Uterus (tissue), 3 donors: ENCODE measurements at regions not wholly inside any gene's neighbourhood (a gene's known extent, or its start where the extent isn't known, plus 50 kb on each side); places are given as distances from the start of the nearest gene placed in this dataset.

Experiments used
- DNase-seq, 2 donors: peaks; one replicate each; pipeline ENCODE4 v3.0.0-alpha.2; 2019 to 2020
- H3K27ac ChIP-seq, 2 donors: fragments of 200-600 bp; sonication (generic); 1 replicate in 1 of 2; 2 replicates in 1 of 2; pipeline ENCODE4 v1.5.1; 2016 to 2018
- H3K27me3 ChIP-seq, 2 donors: fragments of 200-600 bp; sonication (generic); one replicate each; pipeline ENCODE4 v1.5.1; 2018 to 2019; ENCODE audit warnings: control low read depth in 1 of 2
- H3K36me3 ChIP-seq, 2 donors: fragments of 200-600 bp; sonication (generic); one replicate each; pipeline ENCODE4 v1.5.1; 2019; ENCODE audit warnings: control low read depth in 1 of 2
- H3K4me1 ChIP-seq, 2 donors: fragments of 200-600 bp; sonication (generic); one replicate each; pipeline ENCODE4 v1.5.1; 2018 to 2019; ENCODE audit warnings: control low read depth in 1 of 2
- H3K4me3 ChIP-seq, 2 donors: fragments of 200-600 bp; sonication (generic); 1 replicate in 1 of 2; 2 replicates in 1 of 2; pipeline ENCODE4 v1.5.1; 2018 to 2019; ENCODE audit warnings: mild to moderate bottlenecking in 1 of 2
- H3K9me3 ChIP-seq, 2 donors: fragments of 200-600 bp; sonication (generic); one replicate each; pipeline ENCODE4 v1.5.1; 2019; ENCODE audit warnings: control low read depth in 1 of 2
- POLR2A ChIP-seq, 2 donors: fragments of 450-650 bp; IDR thresholded peaks; one replicate each; pipeline ENCODE4 v1.6.1; 2016; ENCODE audit warnings: antibody characterized with exemption in 2 of 2, mild to moderate bottlenecking in 1 of 2, moderate library complexity in 1 of 2
- intact Hi-C: fragments of 100-400 bp; cut with DNase I; formaldehyde crosslinking; loops from one replicate; pipeline ENCODE4 v1.15.1; 2023; ENCODE audit warnings: low total_unique reads
- TF ChIP-seq, protein P1 (sequence below), 4 experiments: fragments of 200-600 bp in 2 of 4; fragments of 450-650 bp in 2 of 4; sonication (generic) in 2 of 4; IDR thresholded peaks; one replicate each; pipeline ENCODE4 v1.5.1; 2016 to 2019; ENCODE audit warnings: antibody characterized with exemption in 4 of 4, mild to moderate bottlenecking in 2 of 4, moderate library complexity in 1 of 4
- donor health status: DM: yes; HTN: yes; CAD: no.

DNA sequence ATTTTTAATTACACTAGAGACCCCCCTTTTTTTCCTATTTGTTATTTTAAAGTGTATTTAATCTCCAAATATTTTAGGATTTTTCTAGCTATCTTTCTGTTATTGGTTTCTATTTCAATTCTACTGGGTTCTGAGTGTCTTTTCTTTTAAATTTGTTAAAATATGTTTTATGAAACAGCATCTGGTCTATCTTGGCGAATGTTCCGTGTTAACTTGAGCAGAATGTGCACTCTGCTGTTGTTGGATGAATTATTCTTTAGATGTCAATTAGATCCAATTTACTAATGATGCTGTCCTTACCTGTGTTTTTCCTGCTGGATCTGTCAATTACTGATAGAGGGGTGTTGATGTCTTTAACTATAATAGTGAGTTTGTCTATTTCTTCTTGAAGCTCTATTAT, 462.0 kb upstream of the CNTN3 start:
- H3K36me3 ChIP-seq, result no peaks in the 10 kb centered on the region

GRCh38 chr3:75078290-75078689, 463.8 kb upstream of the CNTN3 start:
- intact Hi-C loops, result no loop called here
- no peaks in the 10 kb centered on the region for H3K4me1 ChIP-seq
- H3K27me3 ChIP-seq, result no peaks in the 10 kb centered on the region
- no peak for TF ChIP-seq POLR2A (IDR thresholded peaks at IDR 0.05)
- TF ChIP-seq, protein P1, sequence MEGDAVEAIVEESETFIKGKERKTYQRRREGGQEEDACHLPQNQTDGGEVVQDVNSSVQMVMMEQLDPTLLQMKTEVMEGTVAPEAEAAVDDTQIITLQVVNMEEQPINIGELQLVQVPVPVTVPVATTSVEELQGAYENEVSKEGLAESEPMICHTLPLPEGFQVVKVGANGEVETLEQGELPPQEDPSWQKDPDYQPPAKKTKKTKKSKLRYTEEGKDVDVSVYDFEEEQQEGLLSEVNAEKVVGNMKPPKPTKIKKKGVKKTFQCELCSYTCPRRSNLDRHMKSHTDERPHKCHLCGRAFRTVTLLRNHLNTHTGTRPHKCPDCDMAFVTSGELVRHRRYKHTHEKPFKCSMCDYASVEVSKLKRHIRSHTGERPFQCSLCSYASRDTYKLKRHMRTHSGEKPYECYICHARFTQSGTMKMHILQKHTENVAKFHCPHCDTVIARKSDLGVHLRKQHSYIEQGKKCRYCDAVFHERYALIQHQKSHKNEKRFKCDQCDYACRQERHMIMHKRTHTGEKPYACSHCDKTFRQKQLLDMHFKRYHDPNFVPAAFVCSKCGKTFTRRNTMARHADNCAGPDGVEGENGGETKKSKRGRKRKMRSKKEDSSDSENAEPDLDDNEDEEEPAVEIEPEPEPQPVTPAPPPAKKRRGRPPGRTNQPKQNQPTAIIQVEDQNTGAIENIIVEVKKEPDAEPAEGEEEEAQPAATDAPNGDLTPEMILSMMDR (IDR thresholded peaks at IDR 0.05), result no peak
- no peak overlapping the region for H3K27ac ChIP-seq
- no peak overlapping the region for H3K4me3 ChIP-seq
- DNase-seq, result no peak
- H3K9me3 ChIP-seq, result no peaks in the 10 kb centered on the region
- no peaks in the 10 kb centered on the region for H3K36me3 ChIP-seq

More for the DNA sequence above, 462.0 kb upstream of the CNTN3 start:
- H3K27me3 ChIP-seq, result no peaks in the 10 kb centered on the region
- no peaks in the 10 kb centered on the region for H3K4me1 ChIP-seq
- no peak overlapping the region for H3K27ac ChIP-seq
- no peak overlapping the region for H3K4me3 ChIP-seq
- intact Hi-C loops, result no loop called here
- no peaks in the 10 kb centered on the region for H3K9me3 ChIP-seq
- no peak for TF ChIP-seq POLR2A (IDR thresholded peaks at IDR 0.05)
- TF ChIP-seq, protein P1 (IDR thresholded peaks at IDR 0.05), result no peak
- DNase-seq, result no peak

DNA sequence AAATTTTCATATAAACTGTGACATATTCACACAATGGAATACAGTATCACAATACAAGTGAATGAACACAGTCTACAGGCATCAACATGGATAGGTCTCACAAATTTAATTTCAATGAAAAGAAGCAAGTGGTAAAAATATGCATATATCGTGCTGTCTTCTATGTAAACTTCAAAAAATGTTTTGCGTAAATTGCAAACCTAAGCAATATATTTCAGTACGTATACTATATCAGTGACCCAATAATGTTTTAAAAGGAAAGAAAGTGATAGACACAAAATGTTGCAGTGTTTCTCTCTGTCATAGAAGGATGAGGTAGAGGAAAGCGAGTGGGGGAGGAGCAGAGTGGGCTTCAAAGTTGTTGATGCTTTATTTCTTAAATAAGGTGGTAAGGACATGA, 468.4 kb upstream of the CNTN3 start:
- intact Hi-C loops, result no loop called here
- TF ChIP-seq POLR2A (IDR thresholded peaks at IDR 0.05), result no peak
- TF ChIP-seq, protein P1 (IDR thresholded peaks at IDR 0.05), result no peak
- H3K9me3 ChIP-seq, result no peaks in the 10 kb centered on the region
- no peaks in the 10 kb centered on the region for H3K4me1 ChIP-seq
- H3K36me3 ChIP-seq, result no peaks in the 10 kb centered on the region
- H3K27me3 ChIP-seq, result no peaks in the 10 kb centered on the region
- no peak for DNase-seq
- no peak overlapping the region for H3K4me3 ChIP-seq
- H3K27ac ChIP-seq, result no peak overlapping the region

DNA sequence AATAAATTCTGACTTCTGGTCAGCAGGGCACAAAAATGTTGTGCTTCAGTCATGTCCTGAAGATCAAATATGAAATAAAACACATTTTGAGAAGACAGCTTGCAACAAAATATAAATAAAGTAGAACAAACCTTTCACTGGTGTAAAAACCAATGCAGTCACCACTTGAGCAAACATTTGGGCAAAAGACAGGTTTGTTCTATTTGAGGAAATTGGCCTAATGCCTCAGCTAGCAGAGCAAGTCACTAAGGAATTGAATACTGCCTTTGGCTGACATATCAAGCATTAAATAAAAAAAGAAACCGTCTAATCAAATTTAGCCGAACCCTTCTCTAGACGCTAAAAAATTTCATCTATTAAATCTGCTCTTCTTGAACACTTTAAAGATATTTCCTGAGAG, 475.4 kb upstream of the CNTN3 start:
- intact Hi-C loops, result no loop called here
- Histone ChIP-seq H3K27ac (no peak overlapping the region), H3K4me1 (no peaks in the 10 kb centered on the region), H3K36me3 (no peaks in the 10 kb centered on the region), H3K9me3 (no peaks in the 10 kb centered on the region), H3K27me3 (no peaks in the 10 kb centered on the region), H3K4me3 (no peak overlapping the region)
- TF ChIP-seq POLR2A (IDR thresholded peaks at IDR 0.05), result no peak
- TF ChIP-seq, protein P1 (IDR thresholded peaks at IDR 0.05), result no peak
- no peak for DNase-seq

GRCh38 chr3:75101329-75102147, 487.1 kb upstream of the CNTN3 start:
- DNase-seq, result no peak
- intact Hi-C loops, result no loop called here
- no peak overlapping the region for H3K27ac ChIP-seq

More at GRCh38 chr3:75101329-75102147, 487.1 kb upstream of the CNTN3 start:
- Histone ChIP-seq H3K4me1 (no peaks in the 10 kb centered on the region), H3K4me3 (no peak overlapping the region), H3K9me3 (no peaks in the 10 kb centered on the region), H3K36me3 (no peaks in the 10 kb centered on the region), H3K27me3 (no peaks in the 10 kb centered on the region)
- TF ChIP-seq, protein P1 (IDR thresholded peaks at IDR 0.05), result no peak
- TF ChIP-seq POLR2A (IDR thresholded peaks at IDR 0.05), result no peak
